H1 (cell line): ENCODE measurements at regions not wholly inside any gene's neighbourhood (a gene's known extent, or its start where the extent isn't known, plus 50 kb on each side); places are given as distances from the start of the nearest gene placed in this dataset.

Source experiments
- CBX8 ChIP-seq: fragments of 300-800, 300-1000 bp; sonication (generic); IDR thresholded peaks from 2 replicates; pipeline ENCODE4 v1.7.1; 2016; ENCODE audit warnings: low read depth, low read length, borderline replicate concordance
- TF ChIP-seq, protein P1 (sequence below), 3 experiments: IDR thresholded peaks; 1 replicate in 2 of 3; 2 replicates in 1 of 3; pipeline versions ENCODE4 v1.5.1 to v1.6.1; 2011; ENCODE audit warnings: low read length in 3 of 3, mild to moderate bottlenecking in 3 of 3, inconsistent platforms in 2 of 3, low read depth in 1 of 3, moderate library complexity in 1 of 3; ENCODE audit not compliant: insufficient read depth in 1 of 3; ENCODE audit errors: control extremely low read depth in 1 of 3

DNA sequence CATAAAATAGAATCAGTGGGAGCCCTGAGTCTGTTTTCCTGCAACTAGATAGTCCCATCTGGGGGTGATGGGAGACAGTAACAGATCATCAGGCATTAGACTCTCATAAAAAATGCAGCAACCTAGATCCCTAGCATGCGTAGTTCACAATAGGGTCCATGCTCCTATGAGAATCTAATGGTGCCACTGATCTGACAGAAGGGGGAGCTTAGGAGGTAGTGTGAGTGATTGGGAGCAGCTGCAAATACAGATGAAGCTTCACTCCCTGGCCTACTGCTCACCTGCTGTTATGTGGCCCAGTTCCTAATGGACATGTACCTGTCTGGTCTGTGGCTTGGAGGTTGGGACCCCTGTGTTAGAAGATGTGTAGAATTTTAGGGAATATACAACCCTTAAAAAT is 904.5 kb upstream of the EPHA7 start (continued):
- TF ChIP-seq, protein P1, sequence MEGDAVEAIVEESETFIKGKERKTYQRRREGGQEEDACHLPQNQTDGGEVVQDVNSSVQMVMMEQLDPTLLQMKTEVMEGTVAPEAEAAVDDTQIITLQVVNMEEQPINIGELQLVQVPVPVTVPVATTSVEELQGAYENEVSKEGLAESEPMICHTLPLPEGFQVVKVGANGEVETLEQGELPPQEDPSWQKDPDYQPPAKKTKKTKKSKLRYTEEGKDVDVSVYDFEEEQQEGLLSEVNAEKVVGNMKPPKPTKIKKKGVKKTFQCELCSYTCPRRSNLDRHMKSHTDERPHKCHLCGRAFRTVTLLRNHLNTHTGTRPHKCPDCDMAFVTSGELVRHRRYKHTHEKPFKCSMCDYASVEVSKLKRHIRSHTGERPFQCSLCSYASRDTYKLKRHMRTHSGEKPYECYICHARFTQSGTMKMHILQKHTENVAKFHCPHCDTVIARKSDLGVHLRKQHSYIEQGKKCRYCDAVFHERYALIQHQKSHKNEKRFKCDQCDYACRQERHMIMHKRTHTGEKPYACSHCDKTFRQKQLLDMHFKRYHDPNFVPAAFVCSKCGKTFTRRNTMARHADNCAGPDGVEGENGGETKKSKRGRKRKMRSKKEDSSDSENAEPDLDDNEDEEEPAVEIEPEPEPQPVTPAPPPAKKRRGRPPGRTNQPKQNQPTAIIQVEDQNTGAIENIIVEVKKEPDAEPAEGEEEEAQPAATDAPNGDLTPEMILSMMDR (IDR thresholded peaks at IDR 0.05; ENCODE audit: control extremely low read depth in 1 of 3, insufficient read depth in 1 of 3, low read depth in 1 of 3, low read length in 3 of 3): peak; percentile 19 to 69 (median 47)
- no peak for TF ChIP-seq CBX8
